RWPE2 (cell line): ENCODE measurements at regions not wholly inside any gene's neighbourhood (a gene's known extent, or its start where the extent isn't known, plus 50 kb on each side); places are given as distances from the start of the nearest gene placed in this dataset.

ENCODE experiments used
- ATAC-seq: fragments of 200-7000 bp; cut with Tn5 transposase; 3 replicates; pipeline ENCODE4 v1.9.1; 2021; ENCODE audit warnings: low read depth
- DNase-seq: peaks from one replicate; pipeline ENCODE4 v3.0.0-alpha.2; 2020; ENCODE audit warnings: low spot score
- H3K27ac ChIP-seq: fragments of 450-650 bp; 2 replicates; pipeline ENCODE4 v1.5.1; 2017; ENCODE audit warnings: mild to moderate bottlenecking; ENCODE audit not compliant: poor library complexity, severe bottlenecking
- H3K27me3 ChIP-seq: fragments of 250-450 bp; sonication (Bioruptor Pico); 2 replicates; pipeline ENCODE4 v1.5.1; 2021; ENCODE audit warnings: mild to moderate bottlenecking, moderate library complexity; ENCODE audit not compliant: insufficient read depth, poor library complexity, severe bottlenecking
- H3K36me3 ChIP-seq: fragments of 250-450 bp; sonication (Bioruptor Pico); 2 replicates; pipeline ENCODE4 v1.5.1; 2020; ENCODE audit warnings: low read depth, mild to moderate bottlenecking, moderate library complexity
- H3K4me1 ChIP-seq: fragments of 250-450 bp; sonication (Bioruptor Pico); 2 replicates; pipeline ENCODE4 v1.5.1; 2021; ENCODE audit warnings: mild to moderate bottlenecking, moderate library complexity; ENCODE audit not compliant: insufficient read depth, poor library complexity, severe bottlenecking
- H3K4me3 ChIP-seq: fragments of 250-450 bp; sonication (Bioruptor Pico); 2 replicates; pipeline ENCODE4 v1.5.1; 2021; ENCODE audit warnings: mild to moderate bottlenecking, moderate library complexity; ENCODE audit not compliant: severe bottlenecking
- H3K9me3 ChIP-seq: fragments of 250-450 bp; sonication (Bioruptor Pico); 2 replicates; pipeline ENCODE4 v1.5.1; 2021; ENCODE audit warnings: mild to moderate bottlenecking, moderate library complexity; ENCODE audit not compliant: severe bottlenecking
- TF ChIP-seq, protein P1 (sequence below): fragments of 450-650 bp; IDR thresholded peaks from one replicate; pipeline ENCODE4 v1.5.1; 2017; ENCODE audit warnings: mild to moderate bottlenecking, moderate library complexity; ENCODE audit not compliant: poor library complexity, severe bottlenecking

DNA sequence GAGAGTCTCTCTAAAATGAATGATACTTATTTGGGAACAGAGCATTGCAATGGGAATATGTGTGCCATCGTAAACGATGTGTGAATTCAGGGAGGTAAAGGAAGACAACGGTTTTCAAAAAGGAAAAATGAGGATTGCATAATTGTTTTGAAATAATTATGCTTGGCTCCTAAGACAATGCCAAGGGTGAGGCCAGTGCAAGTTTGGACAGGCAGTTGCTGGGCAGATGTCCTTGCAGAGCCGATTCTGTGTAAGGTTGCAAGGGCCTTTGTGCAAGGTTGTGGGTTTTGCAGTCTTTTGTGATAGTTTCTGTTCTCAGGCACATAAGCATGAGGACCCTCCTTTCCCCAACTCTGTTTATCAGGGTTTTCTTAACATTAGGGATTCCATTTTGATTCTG is 70.0 kb upstream of the ZNF236 start:
- H3K27me3 ChIP-seq, result no peaks in the 10 kb centered on the region
- no peak overlapping the region for H3K27ac ChIP-seq
- H3K36me3 ChIP-seq, result no peaks in the 10 kb centered on the region
- H3K4me3 ChIP-seq, result no peak overlapping the region
- no peak for DNase-seq
- H3K9me3 ChIP-seq, result peaks cover 10% of the 10 kb centered on the region
- TF ChIP-seq, protein P1, sequence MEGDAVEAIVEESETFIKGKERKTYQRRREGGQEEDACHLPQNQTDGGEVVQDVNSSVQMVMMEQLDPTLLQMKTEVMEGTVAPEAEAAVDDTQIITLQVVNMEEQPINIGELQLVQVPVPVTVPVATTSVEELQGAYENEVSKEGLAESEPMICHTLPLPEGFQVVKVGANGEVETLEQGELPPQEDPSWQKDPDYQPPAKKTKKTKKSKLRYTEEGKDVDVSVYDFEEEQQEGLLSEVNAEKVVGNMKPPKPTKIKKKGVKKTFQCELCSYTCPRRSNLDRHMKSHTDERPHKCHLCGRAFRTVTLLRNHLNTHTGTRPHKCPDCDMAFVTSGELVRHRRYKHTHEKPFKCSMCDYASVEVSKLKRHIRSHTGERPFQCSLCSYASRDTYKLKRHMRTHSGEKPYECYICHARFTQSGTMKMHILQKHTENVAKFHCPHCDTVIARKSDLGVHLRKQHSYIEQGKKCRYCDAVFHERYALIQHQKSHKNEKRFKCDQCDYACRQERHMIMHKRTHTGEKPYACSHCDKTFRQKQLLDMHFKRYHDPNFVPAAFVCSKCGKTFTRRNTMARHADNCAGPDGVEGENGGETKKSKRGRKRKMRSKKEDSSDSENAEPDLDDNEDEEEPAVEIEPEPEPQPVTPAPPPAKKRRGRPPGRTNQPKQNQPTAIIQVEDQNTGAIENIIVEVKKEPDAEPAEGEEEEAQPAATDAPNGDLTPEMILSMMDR, result no peak
- no peaks in the 10 kb centered on the region for H3K4me1 ChIP-seq
- ATAC-seq, result no peak

DNA sequence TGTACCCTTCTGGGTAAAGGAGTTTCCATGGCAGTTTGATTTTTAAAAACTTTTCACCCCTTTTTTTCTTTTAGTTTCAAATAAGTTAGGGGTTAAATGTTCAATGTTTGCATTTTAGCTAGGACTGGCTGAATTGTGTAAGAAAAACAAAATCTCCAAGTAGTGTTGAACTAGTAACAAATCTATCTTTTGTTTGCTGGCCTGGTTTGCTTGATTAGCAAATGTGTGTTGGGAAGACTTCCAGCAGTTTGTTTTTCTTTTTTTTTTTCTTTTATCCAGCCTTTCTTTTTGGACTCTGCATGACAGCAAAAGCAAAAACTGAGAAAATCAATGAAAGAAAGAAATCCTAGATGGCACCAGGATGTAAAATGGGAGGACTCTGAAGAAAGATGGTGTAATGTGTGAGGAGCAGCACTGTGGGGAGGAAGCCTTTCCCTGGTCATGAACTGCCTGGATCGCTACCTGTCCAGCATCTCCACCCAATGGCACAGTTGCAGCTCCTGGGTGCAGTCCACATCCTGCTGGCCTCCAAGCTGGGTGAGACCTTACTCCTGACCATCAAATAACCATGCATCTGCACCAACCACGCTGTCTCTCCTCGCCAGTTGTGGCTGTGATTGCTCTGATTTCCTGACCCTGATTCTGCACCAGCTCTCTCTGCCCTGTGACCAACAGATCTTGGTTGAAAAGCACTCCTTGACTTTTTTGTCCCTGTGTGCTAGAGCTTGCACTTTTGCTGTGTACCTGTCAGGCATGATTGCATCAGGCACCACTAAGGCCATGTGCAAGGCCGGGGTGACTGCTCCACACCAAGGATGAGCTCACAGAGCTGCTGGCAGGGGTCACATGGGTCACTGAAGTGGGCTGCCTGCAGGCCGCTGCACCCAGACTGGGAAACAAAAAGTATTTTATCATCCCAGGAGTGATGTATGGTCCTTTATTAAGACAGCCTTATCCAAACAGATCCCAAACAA is 71.2 kb upstream of the ZNF236 start:
- Histone ChIP-seq H3K36me3 (no peaks in the 10 kb centered on the region), H3K27ac (no peak overlapping the region), H3K4me1 (no peaks in the 10 kb centered on the region), H3K27me3 (no peaks in the 10 kb centered on the region), H3K9me3 (peaks cover 10% of the 10 kb centered on the region), H3K4me3 (no peak overlapping the region)
- DNase-seq, result no peak
- ATAC-seq, result no peak
- TF ChIP-seq, protein P1, result no peak

DNA sequence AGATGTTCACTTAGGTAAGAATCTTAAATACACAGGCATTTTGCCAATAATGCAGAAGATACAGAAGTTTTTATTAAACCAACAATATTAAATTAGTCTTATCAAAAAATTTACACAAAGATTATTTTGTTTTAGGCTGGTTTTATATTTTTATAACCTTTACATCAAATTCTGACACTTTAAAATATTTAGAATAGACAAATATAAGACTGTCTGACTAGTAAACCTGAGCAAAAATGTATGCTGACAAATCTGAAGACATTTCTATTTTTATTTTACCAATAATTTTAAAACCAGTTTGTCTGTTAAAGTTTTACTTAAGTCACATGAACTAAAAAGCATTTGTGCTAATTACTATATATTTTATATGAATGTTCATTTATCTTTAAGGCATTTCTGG is 72.1 kb upstream of the ZNF236 start:
- H3K9me3 ChIP-seq, result peaks cover 10% of the 10 kb centered on the region
- H3K4me1 ChIP-seq, result no peaks in the 10 kb centered on the region
- TF ChIP-seq, protein P1, result no peak
- DNase-seq, result no peak
- no peak for ATAC-seq
- H3K36me3 ChIP-seq, result no peaks in the 10 kb centered on the region
- H3K27me3 ChIP-seq, result no peaks in the 10 kb centered on the region
- H3K4me3 ChIP-seq, result no peak overlapping the region
- no peak overlapping the region for H3K27ac ChIP-seq

GRCh38 chr18:76747676-76748075 is 74.7 kb upstream of the ZNF236 start:
- H3K4me3 ChIP-seq, result no peak overlapping the region
- TF ChIP-seq, protein P1, result no peak
- DNase-seq, result no peak
- H3K27ac ChIP-seq, result no peak overlapping the region
- no peaks in the 10 kb centered on the region for H3K27me3 ChIP-seq
- H3K9me3 ChIP-seq, result peaks cover 10% of the 10 kb centered on the region
- no peaks in the 10 kb centered on the region for H3K36me3 ChIP-seq
- no peak for ATAC-seq
- H3K4me1 ChIP-seq, result no peaks in the 10 kb centered on the region

GRCh38 chr18:76741346-76741745 is 81.0 kb upstream of the ZNF236 start:
- no peak for DNase-seq
- Histone ChIP-seq H3K4me1 (peaks cover 16% of the 10 kb centered on the region), H3K36me3 (no peaks in the 10 kb centered on the region), H3K9me3 (no peaks in the 10 kb centered on the region), H3K27me3 (no peaks in the 10 kb centered on the region), H3K4me3 (no peak overlapping the region), H3K27ac (peak overlapping the region; percentile 50)
- ATAC-seq, result peak; percentile 57
- TF ChIP-seq, protein P1, result no peak
